ENCODE measurements at regions not wholly inside any gene's neighbourhood (a gene's known extent, or its start where the extent isn't known, plus 50 kb on each side); places are given as distances from the start of the nearest gene placed in this dataset.

DNA sequence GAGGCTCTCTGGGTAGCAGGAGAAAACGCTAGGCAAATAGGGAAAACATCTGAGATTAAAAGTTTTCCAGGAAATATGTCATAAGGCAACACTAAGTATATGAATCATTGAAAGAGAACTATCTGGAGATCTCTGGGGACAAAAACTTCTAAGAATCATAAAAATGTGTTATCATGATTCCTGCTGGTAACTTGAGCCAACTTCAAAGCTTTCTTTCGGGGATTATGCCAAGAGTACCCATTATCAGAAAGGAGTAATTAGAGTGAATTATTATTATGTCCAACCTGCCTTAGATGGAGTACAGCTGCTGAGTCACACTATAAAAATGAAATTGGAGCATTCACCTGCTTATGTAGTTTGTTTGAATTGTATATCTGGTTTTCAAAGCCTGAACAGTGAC, 488.5 kb upstream of the SOX9 start:
- intact Hi-C loops (cut with micrococcal nuclease), result loop anchor here (10.0 kb wide), 1 partner anchor 342 kb away; no protein-coding TSS in a partner anchor
- H3K4ac ChIP-seq (ENCODE audit: low read depth, low read length), result peak overlapping the region; percentile 55; the same call in 1 of the 2 replicates
- no peaks in the 10 kb centered on the region for H3K79me1 ChIP-seq (ENCODE audit: low read depth in 1 of 2, low read length in 2 of 2)
- H4K20me1 ChIP-seq (ENCODE audit: insufficient read depth, low read length), result no peaks in the 10 kb centered on the region
- no peak overlapping the region; the same call in 1 of the 2 replicates for H3K27ac ChIP-seq (ENCODE audit: insufficient read depth, low read length)
- H3K18ac ChIP-seq (ENCODE audit: low read depth, low read length), result no peak overlapping the region
- H3K23ac ChIP-seq (ENCODE audit: low read depth, low read length), result no peak overlapping the region
- no peak overlapping the region for H3K4me3 ChIP-seq (ENCODE audit: insufficient read depth, low read depth, low read length)
- peaks cover 8% of the 10 kb centered on the region for H3K4me1 ChIP-seq (ENCODE audit: control insufficient read depth, insufficient read depth, low read length)
- in situ Hi-C loops (cut with MboI; ENCODE audit: low sequenced_read_pairs), result loop anchor here (25.0 kb wide), 1 partner anchor 905 kb away; no protein-coding TSS in a partner anchor
- H2AK5ac ChIP-seq (ENCODE audit: low read depth, low read length), result no peak overlapping the region
- H2AK9ac ChIP-seq (replicated peaks; ENCODE audit: low read depth, low read length, poor library complexity), result no peak overlapping the region
- H3K4me2 ChIP-seq (ENCODE audit: low read depth, low read length), result no peak overlapping the region; the same call in 1 of the 2 replicates
- dilution Hi-C loops (cut with HindIII; ENCODE audit: low sequenced_read_pairs, unreplicated experiment), result no loop called here
- no peaks in the 10 kb centered on the region for H3K36me3 ChIP-seq (ENCODE audit: control insufficient read depth, insufficient read depth, low read length)
- DNase-seq (peak; percentile 41), ATAC-seq (ENCODE audit: low read depth) (peak; percentile 30; the same call in 1 of the 2 replicates)
- peak overlapping the region; percentile 30 for H2BK120ac ChIP-seq (ENCODE audit: low read depth, low read length)
- no peak overlapping the region for H4K5ac ChIP-seq (ENCODE audit: low read depth, low read length)
- no peak for TF ChIP-seq MAFK (IDR thresholded peaks at IDR 0.05; ENCODE audit: low read depth, low read length)
- 0 out of 2 replicates have a peak, but pooled peaks have one; percentile 5 for TF ChIP-seq NFE2L2 (IDR thresholded peaks at IDR 0.05; ENCODE audit: low read depth, low read length)
- no CpG with 5 or more reads among the region's 2 CpGs for WGBS, 2 experiments (ENCODE audit: extremely low coverage in 2 of 2, insufficient read length in 1 of 2)
- H4K91ac ChIP-seq (ENCODE audit: insufficient read depth, low read depth, low read length), result no peak overlapping the region
- H2BK15ac ChIP-seq (ENCODE audit: low read depth, low read length), result 0 out of 3 replicates have a peak overlapping the region, but pooled peaks have one; percentile 30
- POLR2A ChIA-PET (ENCODE audit: unreplicated experiment), result no interaction called here
- H3K9me3 ChIP-seq (ENCODE audit: control insufficient read depth, insufficient read depth, low read length), result no peaks in the 10 kb centered on the region
- H2BK5ac ChIP-seq (ENCODE audit: low read depth, low read length, poor library complexity, severe bottlenecking), result peak overlapping the region; percentile 97
- H3K9ac ChIP-seq (ENCODE audit: low read depth, low read length), result no peak overlapping the region
- BruUV-seq (replicated peaks), result no TSS peak
- H3K9me1 ChIP-seq (ENCODE audit: insufficient read depth, low read length), result no peaks in the 10 kb centered on the region; the same call in none of the 2 replicates
- no peak overlapping the region for H3K14ac ChIP-seq (replicated peaks; ENCODE audit: low read depth, low read length)
- no peaks in the 10 kb centered on the region for H3K27me3 ChIP-seq (ENCODE audit: control insufficient read depth, insufficient read depth, low read length)
- no peak overlapping the region for H3K56ac ChIP-seq (ENCODE audit: extremely low read depth, insufficient read depth, low read length)
- H2AFZ ChIP-seq (replicated peaks; ENCODE audit: low read length, poor library complexity), result no peak overlapping the region
- peak overlapping the region in 1 of 2 experiments; percentile 35; a peak in 1 of 4 replicates for H4K8ac ChIP-seq (ENCODE audit: low read depth in 2 of 2, low read length in 2 of 2)
- CTCF ChIA-PET, result interaction anchor here (0.5 to 1.5 kb wide), 2 partner anchors 159 to 865 kb away, joined by 6 to 7 read pairs; no protein-coding TSS in a partner anchor
- H2BK20ac ChIP-seq (ENCODE audit: low read depth, low read length), result peak overlapping the region; percentile 14; the same call in 1 of the 2 replicates

Measured in IMR-90 (cell line).